ENCODE measurements at regions not wholly inside any gene's neighbourhood (a gene's known extent, or its start where the extent isn't known, plus 50 kb on each side); places are given as distances from the start of the nearest gene placed in this dataset.

DNA sequence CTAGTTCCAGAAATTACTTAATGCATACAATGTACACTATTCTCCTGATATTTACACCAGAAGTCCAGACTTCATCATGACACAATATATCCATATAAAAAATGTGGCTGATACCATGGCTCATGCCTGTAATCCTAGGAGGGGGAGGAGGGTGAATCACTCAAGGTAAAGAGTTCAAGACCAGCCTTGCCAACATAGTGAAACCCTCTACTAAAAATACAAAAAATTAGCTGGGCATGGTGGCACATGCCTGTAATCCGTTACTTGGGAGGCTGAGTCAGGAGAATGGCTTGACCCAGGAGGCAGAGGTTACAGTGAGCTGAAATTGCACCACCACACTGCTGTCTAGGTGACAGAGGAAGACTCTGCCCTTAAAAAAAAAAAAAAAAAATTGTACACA, 192.5 kb upstream of the HSFY2 start:
- Histone ChIP-seq H3K4me2 (ENCODE audit: low read length) (no peak overlapping the region), H3K27ac (ENCODE audit: low read depth, low read length) (no peak overlapping the region), H3K9ac (ENCODE audit: low read length) (no peak overlapping the region), H3K9me3 (ENCODE audit: control insufficient read depth in 1 of 2, insufficient read depth in 1 of 2, low read depth in 1 of 2, low read length in 2 of 2) (no peaks in the 10 kb centered on the region), H3K9me2 (ENCODE audit: insufficient read depth) (no peaks in the 10 kb centered on the region), H2AFZ (ENCODE audit: low read depth, low read length, poor library complexity, severe bottlenecking) (no peak overlapping the region), H3K36me3 (ENCODE audit: control insufficient read depth in 1 of 2, insufficient read depth in 2 of 2, low read length in 2 of 2) (no peaks in the 10 kb centered on the region), H3K4me3 (replicated peaks in 1 of 2; ENCODE audit: low read depth in 1 of 2, low read length in 2 of 2) (no peak overlapping the region), H3K27me3 (ENCODE audit: insufficient read depth, low read length) (no peaks in the 10 kb centered on the region), H3K4me1 (ENCODE audit: control insufficient read depth in 1 of 2, insufficient read depth in 2 of 2, low read length in 2 of 2) (no peaks in the 10 kb centered on the region), H4K20me1 (ENCODE audit: insufficient read depth) (no peaks in the 10 kb centered on the region), H3K79me2 (ENCODE audit: insufficient read depth, low read length) (no peaks in the 10 kb centered on the region)
- DNase-seq (ENCODE audit: low read depth, low spot score) (no peak), ATAC-seq (no peak)
- TF ChIP-seq EZH2 (IDR thresholded peaks at IDR 0.05): no peak
- no peak for TF ChIP-seq YY1 (IDR thresholded peaks at IDR 0.05; ENCODE audit: extremely low read depth, insufficient replicate concordance, low read depth, low read length)
- no peak for TF ChIP-seq TCF7L2 (IDR thresholded peaks at IDR 0.05; ENCODE audit: borderline replicate concordance, extremely low read depth, insufficient read depth, insufficient read length)
- no peak for TF ChIP-seq JUND (IDR thresholded peaks at IDR 0.05)
- no peak for TF ChIP-seq FOSL1 (IDR thresholded peaks at IDR 0.05; ENCODE audit: low read depth)
- no peak for TF ChIP-seq ZFX (IDR thresholded peaks at IDR 0.05)
- no TSS peak for BruUV-seq (replicated peaks)
- POLR2A ChIA-PET: no interaction called here
- CTCF ChIA-PET: no interaction called here
- RAD21 ChIA-PET (ENCODE audit: low non-redundant PET in 1 of 2, low total read pairs in 2 of 2, uncharacterized antibody in 2 of 2, unreplicated experiment in 2 of 2): no interaction called here
- intact Hi-C loops (cut with micrococcal nuclease): no loop called here

DNA sequence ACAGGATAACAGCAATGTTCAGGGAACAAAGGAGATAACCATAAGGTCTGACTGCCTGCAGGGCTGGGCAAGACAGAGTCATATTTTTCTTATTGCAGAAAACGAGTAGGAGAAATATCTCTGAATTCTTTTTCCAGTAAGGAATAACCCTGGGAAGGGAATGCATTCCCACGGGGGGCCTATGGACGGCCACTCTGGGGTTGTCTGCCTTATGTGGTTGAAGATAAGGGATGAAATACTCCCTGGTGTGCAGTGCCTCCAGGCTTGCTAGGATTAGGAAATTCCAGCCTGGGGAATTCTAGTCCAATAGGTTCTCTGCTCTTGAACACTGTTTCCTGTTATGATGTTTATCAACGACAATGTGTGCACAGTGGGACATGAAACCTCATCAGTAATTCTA, 185.3 kb upstream of the HSFY2 start:
- no peak overlapping the region for H3K27ac ChIP-seq (ENCODE audit: low read depth, low read length)
- BruUV-seq (replicated peaks): no TSS peak
- H3K79me2 ChIP-seq (ENCODE audit: insufficient read depth, low read length): no peaks in the 10 kb centered on the region
- intact Hi-C loops (cut with micrococcal nuclease): no loop called here
- no peaks in the 10 kb centered on the region for H3K9me2 ChIP-seq (ENCODE audit: insufficient read depth)
- no peaks in the 10 kb centered on the region for H3K4me1 ChIP-seq (ENCODE audit: control insufficient read depth in 1 of 2, insufficient read depth in 2 of 2, low read length in 2 of 2)
- ChIA-PET RAD21 (ENCODE audit: low non-redundant PET in 1 of 2, low total read pairs in 2 of 2, uncharacterized antibody in 2 of 2, unreplicated experiment in 2 of 2) (no interaction called here), CTCF (no interaction called here), POLR2A (no interaction called here)
- H3K9me3 ChIP-seq (ENCODE audit: control insufficient read depth in 1 of 2, insufficient read depth in 1 of 2, low read depth in 1 of 2, low read length in 2 of 2): no peaks in the 10 kb centered on the region
- no peak for ATAC-seq
- H3K36me3 ChIP-seq (ENCODE audit: control insufficient read depth in 1 of 2, insufficient read depth in 2 of 2, low read length in 2 of 2): no peaks in the 10 kb centered on the region
- no peak for DNase-seq (ENCODE audit: low read depth, low spot score)
- no peak overlapping the region for H3K4me3 ChIP-seq (replicated peaks in 1 of 2; ENCODE audit: low read depth in 1 of 2, low read length in 2 of 2)
- H3K27me3 ChIP-seq (ENCODE audit: insufficient read depth, low read length): no peaks in the 10 kb centered on the region
- no peak overlapping the region for H3K9ac ChIP-seq (ENCODE audit: low read length)
- H2AFZ ChIP-seq (ENCODE audit: low read depth, low read length, poor library complexity, severe bottlenecking): no peak overlapping the region
- no peaks in the 10 kb centered on the region for H4K20me1 ChIP-seq (ENCODE audit: insufficient read depth)
- no peak overlapping the region for H3K4me2 ChIP-seq (ENCODE audit: low read length)
- TF ChIP-seq FOSL1 (IDR thresholded peaks at IDR 0.05; ENCODE audit: low read depth) (no peak), ZFX (IDR thresholded peaks at IDR 0.05) (no peak), SRF (IDR thresholded peaks at IDR 0.05; ENCODE audit: low read depth) (no peak), EZH2phosphoT487 (IDR thresholded peaks at IDR 0.05; ENCODE audit: borderline replicate concordance) (no peak), ZNF274 (IDR thresholded peaks at IDR 0.05; ENCODE audit: low read depth, low read length) (no peak), EGR1 (IDR thresholded peaks at IDR 0.05; ENCODE audit: low read depth) (no peak), CBX3 (IDR thresholded peaks at IDR 0.05; ENCODE audit: low read depth) (no peak), POLR2A (IDR thresholded peaks at IDR 0.05; ENCODE audit: borderline replicate concordance, extremely low read depth, insufficient read depth, insufficient read length) (no peak), JUND (IDR thresholded peaks at IDR 0.05) (no peak), RAD21 (IDR thresholded peaks at IDR 0.05; ENCODE audit: low read depth) (no peak), SIN3A (IDR thresholded peaks at IDR 0.05; ENCODE audit: low read depth) (no peak), EZH2 (IDR thresholded peaks at IDR 0.05) (no peak), CEBPB (IDR thresholded peaks at IDR 0.05; ENCODE audit: low read depth) (no peak), ELF1 (IDR thresholded peaks at IDR 0.05; ENCODE audit: borderline replicate concordance, low read depth) (no peak)
- TF ChIP-seq, protein P1, sequence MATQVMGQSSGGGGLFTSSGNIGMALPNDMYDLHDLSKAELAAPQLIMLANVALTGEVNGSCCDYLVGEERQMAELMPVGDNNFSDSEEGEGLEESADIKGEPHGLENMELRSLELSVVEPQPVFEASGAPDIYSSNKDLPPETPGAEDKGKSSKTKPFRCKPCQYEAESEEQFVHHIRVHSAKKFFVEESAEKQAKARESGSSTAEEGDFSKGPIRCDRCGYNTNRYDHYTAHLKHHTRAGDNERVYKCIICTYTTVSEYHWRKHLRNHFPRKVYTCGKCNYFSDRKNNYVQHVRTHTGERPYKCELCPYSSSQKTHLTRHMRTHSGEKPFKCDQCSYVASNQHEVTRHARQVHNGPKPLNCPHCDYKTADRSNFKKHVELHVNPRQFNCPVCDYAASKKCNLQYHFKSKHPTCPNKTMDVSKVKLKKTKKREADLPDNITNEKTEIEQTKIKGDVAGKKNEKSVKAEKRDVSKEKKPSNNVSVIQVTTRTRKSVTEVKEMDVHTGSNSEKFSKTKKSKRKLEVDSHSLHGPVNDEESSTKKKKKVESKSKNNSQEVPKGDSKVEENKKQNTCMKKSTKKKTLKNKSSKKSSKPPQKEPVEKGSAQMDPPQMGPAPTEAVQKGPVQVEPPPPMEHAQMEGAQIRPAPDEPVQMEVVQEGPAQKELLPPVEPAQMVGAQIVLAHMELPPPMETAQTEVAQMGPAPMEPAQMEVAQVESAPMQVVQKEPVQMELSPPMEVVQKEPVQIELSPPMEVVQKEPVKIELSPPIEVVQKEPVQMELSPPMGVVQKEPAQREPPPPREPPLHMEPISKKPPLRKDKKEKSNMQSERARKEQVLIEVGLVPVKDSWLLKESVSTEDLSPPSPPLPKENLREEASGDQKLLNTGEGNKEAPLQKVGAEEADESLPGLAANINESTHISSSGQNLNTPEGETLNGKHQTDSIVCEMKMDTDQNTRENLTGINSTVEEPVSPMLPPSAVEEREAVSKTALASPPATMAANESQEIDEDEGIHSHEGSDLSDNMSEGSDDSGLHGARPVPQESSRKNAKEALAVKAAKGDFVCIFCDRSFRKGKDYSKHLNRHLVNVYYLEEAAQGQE (IDR thresholded peaks at IDR 0.05; ENCODE audit: low read depth): no peak
- TF ChIP-seq, protein P2, sequence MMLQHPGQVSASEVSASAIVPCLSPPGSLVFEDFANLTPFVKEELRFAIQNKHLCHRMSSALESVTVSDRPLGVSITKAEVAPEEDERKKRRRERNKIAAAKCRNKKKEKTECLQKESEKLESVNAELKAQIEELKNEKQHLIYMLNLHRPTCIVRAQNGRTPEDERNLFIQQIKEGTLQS (IDR thresholded peaks at IDR 0.05): no peak
